HG02610 (cell line): ENCODE measurements at regions not wholly inside any gene's neighbourhood (a gene's known extent, or its start where the extent isn't known, plus 50 kb on each side); places are given as distances from the start of the nearest gene placed in this dataset.

Experiments used
- ATAC-seq: cut with Tn5 transposase; IDR thresholded peaks from one replicate; pipeline ENCODE4 v1.9.1; 2021; ENCODE audit warnings: mild to moderate bottlenecking, moderate library complexity; ENCODE audit not compliant: unreplicated experiment

DNA sequence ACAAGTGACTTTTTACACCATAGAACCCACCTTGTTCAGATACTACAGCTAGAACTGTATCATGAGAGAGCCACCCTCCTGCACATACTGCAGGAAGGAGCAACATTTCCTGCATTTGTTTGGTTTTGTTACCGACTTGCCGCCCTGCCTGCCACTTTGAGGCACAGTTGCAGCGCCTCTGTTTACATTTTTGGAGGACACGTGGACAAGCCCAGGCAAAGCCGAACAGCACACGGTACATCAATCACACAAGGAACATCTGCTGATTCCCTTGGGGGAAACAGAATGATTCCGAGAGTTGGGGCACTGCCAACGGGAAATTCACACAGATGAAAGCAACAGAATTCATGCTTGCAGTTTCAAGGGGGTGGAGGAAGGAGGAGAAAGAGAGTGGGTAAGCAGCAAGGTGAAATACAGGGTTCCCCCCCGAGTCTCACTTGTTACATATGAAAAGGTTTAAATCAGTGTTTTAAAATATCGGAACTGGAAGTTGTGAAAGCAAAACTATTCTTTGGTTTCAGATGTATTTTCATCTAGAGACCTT lies 110.7 kb downstream of the BTG1 start:
- ATAC-seq = peak; percentile 82

DNA sequence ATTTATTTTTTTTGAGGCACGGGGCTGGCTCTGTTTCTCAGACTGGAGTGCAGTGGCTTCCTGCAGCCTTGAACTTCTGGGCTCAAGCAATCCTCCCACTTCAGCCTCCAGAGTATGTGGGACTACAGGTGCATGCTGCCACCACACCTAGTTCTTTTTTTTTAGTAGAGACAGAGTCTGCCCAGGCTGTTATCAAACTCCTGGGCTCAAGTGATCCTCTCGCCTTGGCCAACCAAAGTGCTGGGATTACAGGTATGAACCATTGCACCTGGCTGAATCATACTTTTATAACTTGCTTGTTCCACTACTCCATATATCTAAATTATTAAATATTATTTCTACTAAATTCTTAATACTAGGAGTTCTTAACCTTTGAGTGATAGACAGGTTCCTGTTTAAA lies 111.6 kb downstream of the BTG1 start:
- ATAC-seq = no peak

DNA sequence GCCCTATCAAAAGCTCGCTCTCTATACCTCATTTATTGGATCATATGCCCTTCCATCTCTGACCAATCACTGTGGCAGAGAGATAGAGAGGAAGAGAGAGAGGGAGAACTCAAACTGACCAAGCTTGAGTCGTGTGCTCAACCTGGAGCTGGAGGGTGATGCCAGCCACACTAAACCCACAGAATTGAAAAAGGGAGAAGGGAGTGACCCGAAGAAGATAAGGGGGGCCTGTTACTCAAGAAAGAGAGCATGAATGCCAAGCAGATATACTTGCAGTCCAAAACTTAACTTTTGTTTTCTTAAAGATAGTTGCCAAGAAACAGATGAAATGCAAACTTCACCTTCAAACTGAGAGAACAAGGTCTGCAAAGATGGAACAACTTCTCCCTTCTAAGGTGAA lies 112.7 kb downstream of the BTG1 start:
- ATAC-seq = no peak

DNA sequence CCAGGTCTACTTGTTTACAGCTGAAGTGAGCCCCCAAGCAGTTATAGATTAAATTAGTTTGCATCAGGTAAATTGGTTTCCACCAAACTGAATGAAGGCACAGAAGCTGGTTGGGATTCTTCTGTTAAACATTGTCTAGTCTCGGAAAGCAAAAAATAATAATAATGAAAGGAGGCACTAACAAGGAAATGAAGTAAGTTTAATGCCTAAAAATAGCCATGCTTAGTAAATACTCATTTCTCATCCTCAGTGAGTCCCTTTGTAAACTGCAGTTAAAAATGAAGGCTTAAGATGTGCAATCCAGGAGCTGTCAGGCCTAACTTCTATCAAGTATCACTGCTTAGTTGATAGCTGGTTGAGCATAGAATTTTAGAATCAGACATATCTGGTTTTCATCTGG lies 113.5 kb downstream of the BTG1 start:
- no peak for ATAC-seq

DNA sequence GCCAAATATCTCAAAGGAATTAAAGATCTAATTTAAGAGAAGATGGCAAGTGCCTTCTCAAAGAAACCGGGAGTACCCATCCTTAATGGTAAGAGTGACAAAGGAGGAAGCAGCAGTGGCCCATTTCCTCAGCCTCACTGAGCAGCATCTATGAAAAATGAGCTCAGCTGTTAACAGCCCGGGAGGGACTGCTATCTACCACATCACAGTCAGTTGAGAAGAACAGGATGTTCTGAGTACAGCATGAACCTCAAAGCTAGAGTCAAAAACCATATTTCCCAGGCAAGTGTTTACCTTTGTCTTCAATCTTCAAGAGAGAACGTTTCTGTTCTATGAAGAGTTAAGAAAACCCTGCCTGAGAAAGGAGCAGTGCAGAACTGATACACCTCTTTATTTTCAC lies 115.0 kb downstream of the BTG1 start:
- peak; percentile 65 for ATAC-seq

DNA sequence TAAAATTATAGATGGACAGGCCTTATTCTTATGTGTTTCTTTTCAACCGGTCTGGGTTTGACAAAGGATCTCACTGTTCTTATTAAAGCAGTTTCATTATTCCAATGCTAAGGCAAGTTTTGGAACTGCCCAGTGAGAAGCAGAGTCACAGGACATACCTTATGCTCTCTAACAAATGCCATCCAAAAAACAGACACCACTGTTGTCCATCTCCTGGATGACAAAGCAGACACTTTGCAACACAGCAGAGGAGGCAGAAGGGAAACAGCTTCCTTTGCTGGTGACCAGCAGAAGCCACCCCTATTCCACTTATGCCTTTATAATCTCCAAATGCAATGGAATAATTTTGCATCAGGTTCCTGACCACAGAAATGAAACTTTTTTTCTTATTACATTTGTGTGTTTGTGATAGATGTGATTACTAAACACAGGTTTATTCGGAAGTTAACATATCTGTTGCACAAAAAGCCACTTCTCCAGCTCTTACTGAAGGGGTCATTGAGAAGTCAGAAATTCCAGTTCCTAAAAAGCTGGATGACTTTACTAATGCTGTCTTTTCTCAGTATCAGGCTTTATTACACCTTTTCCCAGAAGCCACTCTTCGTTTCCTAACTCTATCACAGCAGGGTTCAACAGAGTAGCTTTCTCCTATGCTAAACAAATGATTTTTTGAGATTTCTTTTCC lies 115.6 kb downstream of the BTG1 start:
- no peak for ATAC-seq

DNA sequence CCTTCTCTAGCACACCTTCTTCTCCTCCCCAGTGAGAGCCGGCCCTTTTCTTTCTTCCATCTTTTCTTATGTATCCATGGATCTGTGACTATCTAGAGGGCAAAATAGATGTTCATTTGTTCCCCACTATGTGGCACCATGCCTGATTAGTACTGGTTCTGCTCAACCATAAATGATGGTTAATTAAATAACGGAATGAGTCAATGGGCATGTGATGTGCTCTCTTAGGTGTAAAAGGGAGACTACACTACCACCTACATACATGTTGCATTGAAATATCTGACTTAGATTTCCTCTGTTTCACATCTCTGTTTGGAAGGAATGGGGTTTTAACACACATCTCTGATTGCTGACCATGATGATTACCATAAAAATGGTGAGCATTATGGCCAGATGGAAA lies 116.5 kb downstream of the BTG1 start:
- no peak for ATAC-seq

DNA sequence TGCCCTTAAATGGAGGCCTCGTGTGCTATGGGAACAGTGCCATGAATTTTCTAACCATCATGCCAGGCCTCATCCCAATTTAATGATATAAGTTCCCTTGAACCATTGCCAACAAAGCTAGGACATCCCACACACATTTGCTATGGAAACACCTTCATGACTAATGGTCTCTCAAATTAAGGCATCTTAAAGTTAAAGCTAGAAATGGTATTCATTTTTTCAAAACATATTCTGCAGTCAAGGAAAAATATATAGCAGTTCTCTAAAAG lies 117.3 kb downstream of the BTG1 start:
- ATAC-seq = no peak

DNA sequence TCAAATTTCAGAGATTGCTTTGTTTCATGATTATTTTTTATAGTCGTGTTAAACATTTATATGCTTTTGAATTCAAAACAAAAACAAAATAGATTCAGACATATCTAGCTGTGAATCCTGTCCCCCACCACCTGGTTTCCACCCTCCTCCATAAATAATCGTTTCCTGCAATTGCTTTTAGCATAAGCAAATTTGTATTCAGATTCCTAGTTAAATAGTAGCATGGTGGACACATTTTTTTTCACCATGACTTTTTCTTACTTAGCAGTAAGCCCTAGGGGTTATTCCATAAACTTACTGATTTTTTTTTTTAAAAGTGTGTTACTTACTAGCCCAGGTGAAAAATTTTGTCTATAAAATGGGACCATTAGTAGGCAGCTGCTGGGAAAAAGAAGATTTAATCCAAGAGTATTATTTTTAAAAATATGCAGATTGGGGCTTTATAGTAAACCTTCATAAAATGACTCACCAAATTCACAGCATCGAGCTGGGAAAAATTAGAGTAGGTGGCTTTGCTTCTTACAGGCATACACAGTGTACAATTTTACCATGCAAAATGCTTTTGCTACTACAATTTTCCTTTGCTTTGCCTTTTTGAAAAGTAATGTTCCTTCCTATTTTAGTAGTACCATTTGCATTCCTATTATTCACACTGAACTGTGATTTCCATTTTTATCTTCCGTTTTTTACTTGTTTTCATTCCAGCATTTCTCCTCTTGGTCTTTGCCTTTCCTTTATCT lies 117.8 kb downstream of the BTG1 start:
- ATAC-seq = no peak

DNA sequence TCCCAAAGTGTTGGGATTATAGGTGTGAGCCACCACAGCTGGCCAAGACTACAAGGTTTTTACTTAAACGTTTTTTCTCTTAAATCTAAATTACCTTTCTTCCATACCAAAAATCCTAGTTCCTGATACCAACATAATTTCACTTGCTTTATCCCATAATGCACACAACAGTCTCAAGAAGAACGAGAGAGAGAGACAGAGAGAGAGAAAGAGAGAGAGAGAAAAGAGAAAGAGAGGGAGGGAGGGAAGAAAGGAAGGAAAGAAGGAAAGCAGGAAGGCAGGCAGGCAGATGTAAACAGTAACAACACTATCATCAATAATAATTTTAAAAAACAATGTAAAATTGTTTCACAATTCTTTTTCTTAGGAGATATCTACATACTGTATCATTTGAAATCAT lies 118.4 kb downstream of the BTG1 start:
- ATAC-seq = no peak

DNA sequence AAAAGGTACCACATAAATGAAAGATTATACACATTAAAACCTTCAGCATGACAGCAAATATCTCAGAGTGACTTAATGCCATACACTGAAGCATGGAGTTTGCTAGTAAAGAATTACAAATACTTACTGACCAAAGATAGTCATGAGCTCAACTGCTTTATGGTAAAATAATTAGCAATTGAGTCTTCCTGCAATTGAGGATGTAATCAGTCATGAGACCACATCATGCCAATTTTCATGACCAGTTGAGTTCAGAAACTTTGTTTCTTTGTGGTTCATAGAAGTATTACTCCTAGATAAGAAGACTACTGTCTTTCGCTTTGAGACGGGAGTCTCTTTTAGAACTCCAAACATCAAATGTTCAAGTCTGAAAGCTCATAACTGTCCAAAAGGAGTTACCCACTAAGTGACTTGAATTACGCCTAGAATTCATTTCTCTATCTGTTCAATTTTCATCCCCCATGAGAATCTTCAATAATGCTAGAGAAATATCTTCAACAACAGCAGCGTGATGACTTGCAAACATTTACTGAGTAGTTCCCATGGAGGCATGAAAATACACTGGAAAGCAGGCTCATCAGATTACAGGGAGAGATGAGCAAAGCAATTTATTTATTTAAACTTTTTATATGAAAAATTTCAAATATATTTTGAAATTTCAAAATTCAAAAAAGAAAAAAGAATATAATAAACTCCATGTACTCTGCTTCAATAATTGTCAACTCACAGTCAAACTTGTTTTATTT lies 120.0 kb downstream of the BTG1 start:
- ATAC-seq = no peak

DNA sequence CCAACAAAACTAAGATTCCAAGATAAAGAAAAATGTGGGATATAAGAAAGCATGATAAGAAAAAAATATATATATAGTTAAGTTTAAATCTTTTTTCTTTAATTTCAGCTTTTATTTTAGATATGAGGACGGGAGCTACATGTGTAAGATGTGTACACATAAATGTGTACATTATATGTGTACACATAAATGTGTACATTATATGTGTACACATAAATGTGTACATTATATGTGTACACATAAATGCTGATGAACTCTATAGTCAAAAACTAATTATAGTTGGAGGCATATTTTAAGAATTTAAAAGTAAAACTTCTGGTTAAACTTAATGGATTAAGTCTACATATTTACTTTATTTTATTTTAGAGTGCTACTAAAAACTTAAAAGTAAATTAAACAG lies 123.6 kb downstream of the BTG1 start:
- no peak for ATAC-seq

DNA sequence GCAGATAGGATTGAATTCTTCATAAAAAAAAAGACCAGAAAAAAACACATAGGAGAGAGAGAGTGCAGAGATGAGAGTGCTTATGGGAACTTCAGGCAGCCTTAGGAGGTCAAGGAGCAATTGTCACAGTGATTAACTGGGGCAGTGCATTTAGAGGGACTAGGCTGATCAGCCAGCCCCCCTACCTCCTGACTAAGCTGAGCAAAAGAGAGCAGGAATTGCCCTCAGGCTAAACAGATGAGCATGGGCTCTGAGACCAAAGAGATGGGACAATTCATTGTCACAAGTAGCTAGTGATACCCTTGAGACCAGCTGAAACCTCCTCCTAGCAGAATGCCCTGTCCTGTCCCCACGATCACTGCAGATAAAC lies 124.0 kb downstream of the BTG1 start:
- no peak for ATAC-seq

DNA sequence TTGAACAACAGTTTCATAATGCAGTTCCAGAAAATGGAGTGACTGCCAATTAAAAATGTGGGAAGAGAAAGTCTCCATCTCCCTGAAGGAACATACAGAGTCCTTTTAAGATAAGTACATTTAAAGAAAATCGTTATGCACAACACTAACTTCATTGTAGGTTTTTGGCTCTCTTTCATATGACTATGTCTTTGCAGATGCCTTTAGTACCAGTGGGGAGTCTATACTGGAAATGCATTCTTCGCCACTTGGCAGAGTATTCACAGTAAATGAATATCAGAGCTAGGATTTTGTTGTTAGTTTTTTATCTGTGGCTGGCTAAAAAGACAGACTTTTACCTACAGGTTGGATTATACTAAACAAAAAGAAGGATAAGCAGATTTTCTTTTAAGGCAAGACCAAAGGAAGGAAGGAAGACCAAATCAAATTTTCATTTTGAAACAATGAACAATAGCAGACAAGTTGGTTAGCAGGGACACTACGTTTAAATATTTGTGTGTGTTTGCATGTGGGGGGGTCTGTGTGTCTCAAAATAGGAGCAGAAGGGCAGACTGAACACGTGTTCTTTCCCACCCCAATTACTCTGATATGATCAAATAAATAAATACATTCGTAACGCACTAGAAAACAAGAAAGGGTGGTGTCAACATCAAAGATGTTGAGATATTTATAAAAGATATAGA lies 124.5 kb downstream of the BTG1 start:
- no peak for ATAC-seq

DNA sequence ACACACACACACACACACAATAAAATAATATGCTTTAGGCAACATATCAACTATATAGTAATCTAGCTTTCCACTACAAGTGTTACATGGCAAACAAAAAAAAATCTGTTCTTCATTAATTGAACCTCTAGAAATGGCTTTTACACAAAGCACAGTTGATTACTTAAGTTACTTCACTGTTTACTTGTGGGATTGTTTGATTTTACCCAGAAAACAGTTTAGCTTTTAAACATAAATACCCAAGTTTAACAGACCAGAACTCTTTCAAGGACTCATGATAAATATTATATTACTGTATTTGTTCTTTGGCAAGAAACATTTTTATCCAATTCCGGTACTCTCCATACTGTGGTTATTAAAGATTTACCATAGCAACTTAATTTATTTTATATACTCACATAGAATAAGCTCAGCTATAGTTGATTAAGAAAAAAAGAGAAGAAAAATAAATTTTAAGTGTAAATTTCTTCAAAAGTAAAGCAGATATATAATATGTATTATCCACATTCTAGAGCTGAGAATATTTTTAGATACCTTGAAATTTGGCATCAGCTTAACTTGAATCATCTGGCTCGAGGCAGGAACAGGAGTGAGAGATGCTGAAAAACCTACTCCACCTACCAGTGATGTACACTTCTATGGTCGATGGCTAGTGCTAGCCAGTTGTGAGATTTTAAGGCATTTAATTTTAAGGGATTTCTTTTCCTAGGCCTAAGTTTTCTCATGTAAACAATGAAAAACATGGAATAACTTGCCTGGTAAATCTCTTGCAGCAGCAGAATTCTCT lies 126.0 kb downstream of the BTG1 start:
- no peak for ATAC-seq

DNA sequence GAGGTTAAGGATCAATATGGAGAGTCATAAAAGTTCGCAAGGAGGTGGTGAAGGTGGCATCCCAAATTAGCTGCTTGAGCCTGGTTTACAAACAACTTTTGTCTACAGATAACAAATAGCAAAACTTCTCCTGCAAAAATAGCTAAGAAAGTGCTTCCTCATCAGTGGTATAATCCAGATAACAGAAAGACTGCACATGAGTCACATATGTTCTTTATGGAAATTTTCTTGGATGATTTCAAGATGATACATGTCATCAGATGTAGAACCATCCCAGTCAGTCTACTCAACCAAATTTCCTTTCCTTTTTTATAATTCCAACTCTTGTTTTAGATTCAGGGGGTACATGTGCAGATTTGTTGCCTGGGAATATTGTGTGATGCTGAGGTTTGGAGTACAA lies 133.0 kb downstream of the BTG1 start:
- ATAC-seq = no peak

DNA sequence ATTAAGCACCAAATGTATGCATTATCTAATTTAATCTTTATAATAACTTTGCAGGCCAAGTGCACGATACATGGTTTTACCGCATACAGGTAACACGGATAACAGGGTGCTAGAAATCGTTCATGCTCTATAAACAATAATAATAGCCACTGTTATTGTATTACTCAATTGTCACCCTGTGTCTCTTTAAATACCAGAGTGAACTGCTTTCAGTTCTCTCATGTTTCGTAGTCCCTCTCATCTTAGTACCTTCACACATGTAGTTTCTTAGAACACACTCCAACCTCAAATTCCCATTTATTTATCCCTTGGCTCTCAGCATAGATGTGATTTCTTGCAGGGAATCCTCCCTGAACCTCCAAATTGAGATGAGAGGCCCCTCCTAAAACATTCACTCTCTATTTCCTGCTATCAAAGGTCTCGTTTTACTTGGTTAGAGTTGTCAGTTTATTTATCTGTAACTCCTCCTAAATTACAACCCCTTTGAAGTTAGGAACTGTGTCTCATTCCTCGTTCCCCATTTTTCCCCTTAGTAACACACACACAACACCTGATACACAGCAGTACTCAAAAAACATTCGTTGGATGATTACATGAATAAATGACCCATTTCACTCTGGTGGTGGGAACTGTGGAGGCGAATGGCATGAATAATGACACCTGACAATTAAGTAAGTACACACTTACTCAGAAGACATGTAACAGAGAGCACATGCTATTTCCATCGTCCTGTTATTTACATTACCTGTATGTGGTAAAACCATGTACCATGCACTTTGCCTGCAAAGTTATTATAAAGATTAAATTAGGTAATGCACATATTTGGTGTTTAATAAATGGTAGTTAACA lies 134.6 kb downstream of the BTG1 start:
- ATAC-seq = no peak

DNA sequence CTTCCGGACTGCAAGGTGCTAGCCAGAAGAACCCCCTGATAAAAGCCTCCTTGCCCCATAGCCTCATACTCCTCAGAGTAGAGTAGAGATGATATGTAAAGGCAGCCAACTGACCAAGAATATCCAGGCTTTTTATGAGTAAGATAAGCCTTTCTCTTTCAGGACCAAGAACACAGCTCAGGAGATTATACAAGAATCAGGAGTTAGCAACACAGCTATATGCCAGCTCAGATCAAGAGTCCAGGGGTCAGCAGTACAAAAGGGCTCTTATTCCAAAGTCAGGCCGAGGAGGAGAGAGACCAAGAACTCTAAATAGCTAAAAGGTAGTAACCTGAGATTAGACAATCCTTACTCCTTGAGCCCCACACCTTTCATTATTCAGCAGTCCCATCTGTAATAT lies 135.3 kb downstream of the BTG1 start:
- no peak for ATAC-seq

DNA sequence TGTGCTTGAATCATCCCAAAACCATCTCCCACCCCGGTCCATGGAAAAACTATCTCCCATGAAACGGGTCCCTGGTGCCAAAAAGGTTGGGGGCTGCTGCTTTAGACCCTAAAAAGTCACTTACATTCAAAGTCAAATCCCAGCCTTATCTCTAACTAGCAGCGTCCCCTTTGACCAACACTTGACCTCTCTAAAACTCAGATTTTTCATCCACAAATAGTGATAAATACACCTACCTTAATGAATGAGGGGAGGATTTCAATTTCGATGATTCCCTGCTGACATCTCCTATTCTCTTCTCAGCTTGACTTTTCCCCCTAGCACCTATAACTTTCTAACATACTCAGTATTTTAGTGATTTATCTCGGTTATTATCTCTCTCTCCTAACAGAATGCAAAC lies 137.3 kb downstream of the BTG1 start:
- no peak for ATAC-seq

DNA sequence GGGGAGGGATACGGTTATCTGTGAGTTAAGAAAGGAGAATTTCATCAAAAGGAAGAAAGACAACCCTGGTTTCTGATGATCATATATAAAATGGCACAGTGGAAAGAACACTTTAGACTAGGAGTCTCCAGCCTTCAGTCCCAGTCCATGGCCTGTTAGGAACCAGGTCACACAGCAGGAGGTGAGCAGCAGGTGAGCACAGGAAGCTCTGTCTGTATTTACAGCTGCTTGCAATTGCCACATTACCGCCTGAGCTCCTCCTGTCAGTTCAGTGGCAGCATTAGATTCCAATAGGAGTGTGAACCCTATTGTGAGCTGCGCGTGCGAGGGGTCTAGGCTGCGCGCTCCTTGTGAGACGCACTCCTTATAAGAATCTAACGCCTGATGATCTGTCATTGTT lies 137.9 kb downstream of the BTG1 start:
- no peak for ATAC-seq
